ENCODE measurements at regions not wholly inside any gene's neighbourhood (a gene's known extent, or its start where the extent isn't known, plus 50 kb on each side); places are given as distances from the start of the nearest gene placed in this dataset.
"Not testable (repeated sequence)": the region's sequence is repeated elsewhere in the genome, so short reads cannot be mapped to it uniquely, and the experiment has no call there.

DNA sequence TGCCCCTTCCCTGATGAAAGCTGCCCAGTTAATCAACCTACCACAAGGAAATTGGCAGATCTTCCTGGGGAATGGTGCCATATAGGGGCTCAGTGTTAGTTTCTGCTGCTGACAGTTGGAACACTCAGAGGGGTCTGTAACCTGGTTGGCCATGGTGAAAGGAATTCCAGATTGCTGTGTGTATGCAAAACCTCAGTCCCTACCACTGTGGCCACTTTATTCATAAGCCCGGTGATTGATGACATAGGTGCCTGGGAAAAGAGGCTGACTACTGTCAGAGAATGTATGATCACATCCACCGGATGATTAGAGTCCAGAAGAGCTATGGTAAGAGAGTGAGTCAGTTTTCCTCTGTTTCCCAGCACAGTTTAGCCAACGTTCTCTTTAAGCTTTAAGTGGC, 363.9 kb upstream of the NPAP1 start:
- not testable (repeated sequence) for H4K91ac ChIP-seq (ENCODE audit: insufficient read length, low read depth, low read length); H2BK5ac ChIP-seq (ENCODE audit: insufficient read length, low read length); H2BK20ac ChIP-seq (ENCODE audit: low read depth, low read length, poor library complexity, severe bottlenecking); H3K23ac ChIP-seq (ENCODE audit: insufficient read length, low read depth, low read length); H3K79me2 ChIP-seq (ENCODE audit: insufficient read depth, low read length); DNase-seq; H2BK15ac ChIP-seq (ENCODE audit: low read depth, low read length); H3K4me3 Mint-ChIP-seq; H2BK12ac ChIP-seq (ENCODE audit: insufficient read length, low read depth, low read length); H2AK5ac ChIP-seq (ENCODE audit: insufficient read length, low read length); H4K8ac ChIP-seq (replicated peaks; ENCODE audit: insufficient read length, low read depth, low read length); H3K36me3 Mint-ChIP-seq (ENCODE audit: insufficient read depth in 1 of 3, low read depth in 3 of 3); H3K4me2 ChIP-seq (ENCODE audit: insufficient read depth, insufficient read length, low read length); H4K20me1 ChIP-seq (ENCODE audit: control insufficient read depth, insufficient read depth, insufficient read length); H3T11ph ChIP-seq (ENCODE audit: low read length); H4K5ac ChIP-seq (ENCODE audit: insufficient read length, low read depth, low read length); H3K27ac ChIP-seq (ENCODE audit: insufficient read length, low read depth, low read length); H3K9ac ChIP-seq (ENCODE audit: extremely low read depth, insufficient read length, low read length); H3K56ac ChIP-seq (ENCODE audit: insufficient read length, low read depth, low read length); H3K18ac ChIP-seq (ENCODE audit: insufficient read length, low read depth, low read length); H2BK120ac ChIP-seq (ENCODE audit: low read depth, low read length, poor library complexity, severe bottlenecking); H3K9me3 ChIP-seq (ENCODE audit: control insufficient read depth, low read depth, low read length); H3K4ac ChIP-seq (ENCODE audit: low read depth, low read length); H3K23me2 ChIP-seq (ENCODE audit: insufficient read length, low read depth, low read length, poor library complexity, severe bottlenecking); H3K4me1 Mint-ChIP-seq; H3K27me3 ChIP-seq (ENCODE audit: insufficient read depth, low read length); H3K14ac ChIP-seq (ENCODE audit: insufficient read depth, low read length); H3K27ac Mint-ChIP-seq; H3K79me1 ChIP-seq (ENCODE audit: insufficient read depth, low read depth, low read length, poor library complexity, severe bottlenecking); H3K27me3 Mint-ChIP-seq (ENCODE audit: low read depth); H2AFZ ChIP-seq (ENCODE audit: low read length); H3K4me1 ChIP-seq (ENCODE audit: insufficient read depth, low read length)
- peaks cover 28 to 39% of the 10 kb centered on the region in 2 experiments for H3K9me3 Mint-ChIP-seq
- no CpG with 5 or more reads among the region's 3 CpGs for WGBS (ENCODE audit: extremely low coverage, insufficient read length, low lambda C conversion rate)

DNA sequence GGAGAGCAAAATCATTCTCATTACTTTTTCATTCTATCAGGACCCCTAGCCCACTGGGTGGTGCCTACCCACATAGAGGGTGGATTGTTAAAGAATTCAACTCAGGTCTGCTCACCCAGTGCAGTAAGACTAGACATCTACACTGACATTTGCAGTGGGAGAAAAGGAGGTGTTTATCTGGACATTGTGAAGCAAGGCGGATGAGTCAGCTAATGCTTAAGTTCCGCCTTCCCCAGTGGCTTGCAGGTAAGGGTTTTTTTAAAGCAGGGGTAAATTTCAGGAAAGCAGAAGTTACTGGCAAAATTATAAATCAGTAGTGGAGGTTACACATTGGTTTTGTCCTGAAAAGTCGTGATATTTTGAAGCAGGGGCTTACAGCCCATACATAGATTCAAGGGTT, 359.2 kb upstream of the NPAP1 start:
- H3K27ac ChIP-seq (ENCODE audit: insufficient read length, low read depth, low read length); H4K91ac ChIP-seq (ENCODE audit: insufficient read length, low read depth, low read length); H3K56ac ChIP-seq (ENCODE audit: insufficient read length, low read depth, low read length); H3K9me3 ChIP-seq (ENCODE audit: control insufficient read depth, low read depth, low read length); H2BK15ac ChIP-seq (ENCODE audit: low read depth, low read length); H3K4ac ChIP-seq (ENCODE audit: low read depth, low read length); H4K20me1 ChIP-seq (ENCODE audit: control insufficient read depth, insufficient read depth, insufficient read length); H3K23me2 ChIP-seq (ENCODE audit: insufficient read length, low read depth, low read length, poor library complexity, severe bottlenecking); H3K4me1 ChIP-seq (ENCODE audit: insufficient read depth, low read length); H2BK20ac ChIP-seq (ENCODE audit: low read depth, low read length, poor library complexity, severe bottlenecking); H4K8ac ChIP-seq (replicated peaks; ENCODE audit: insufficient read length, low read depth, low read length); H3K9ac ChIP-seq (ENCODE audit: extremely low read depth, insufficient read length, low read length); DNase-seq; H2BK120ac ChIP-seq (ENCODE audit: low read depth, low read length, poor library complexity, severe bottlenecking); H4K5ac ChIP-seq (ENCODE audit: insufficient read length, low read depth, low read length); H3K4me1 Mint-ChIP-seq; H3K18ac ChIP-seq (ENCODE audit: insufficient read length, low read depth, low read length); H3K79me2 ChIP-seq (ENCODE audit: insufficient read depth, low read length); H3K27me3 Mint-ChIP-seq (ENCODE audit: low read depth); H3K23ac ChIP-seq (ENCODE audit: insufficient read length, low read depth, low read length); H2BK5ac ChIP-seq (ENCODE audit: insufficient read length, low read length); H2AK5ac ChIP-seq (ENCODE audit: insufficient read length, low read length); H3K27me3 ChIP-seq (ENCODE audit: insufficient read depth, low read length); H3K4me2 ChIP-seq (ENCODE audit: insufficient read depth, insufficient read length, low read length); H3K79me1 ChIP-seq (ENCODE audit: insufficient read depth, low read depth, low read length, poor library complexity, severe bottlenecking); H3K36me3 Mint-ChIP-seq (ENCODE audit: insufficient read depth in 1 of 3, low read depth in 3 of 3); H2AFZ ChIP-seq (ENCODE audit: low read length); H3K27ac Mint-ChIP-seq; H2BK12ac ChIP-seq (ENCODE audit: insufficient read length, low read depth, low read length); H3K14ac ChIP-seq (ENCODE audit: insufficient read depth, low read length); H3K4me3 Mint-ChIP-seq; H3T11ph ChIP-seq (ENCODE audit: low read length): not testable (repeated sequence)
- WGBS (ENCODE audit: extremely low coverage, insufficient read length, low lambda C conversion rate), result no CpG with 5 or more reads among the region's 3 CpGs
- H3K9me3 Mint-ChIP-seq, result peaks cover 43 to 50% of the 10 kb centered on the region in 2 experiments
